ENCODE measurements at regions not wholly inside any gene's neighbourhood (a gene's known extent, or its start where the extent isn't known, plus 50 kb on each side); places are given as distances from the start of the nearest gene placed in this dataset.

GRCh38 chr2:16033032-16033293, 92.6 kb downstream of the MYCN start:
- no peak for TF ChIP-seq EZH2 (IDR thresholded peaks at IDR 0.05; ENCODE audit: borderline replicate concordance, low read length)
- no peak for TF ChIP-seq CTCF (conservative IDR thresholded peaks at IDR 0.05 in 1 of 2, IDR thresholded peaks at IDR 0.05 in 1 of 2; ENCODE audit: extremely low read depth in 1 of 2, insufficient read depth in 1 of 2, low read depth in 1 of 2, low read length in 2 of 2)
